ENCODE measurements at regions not wholly inside any gene's neighbourhood (a gene's known extent, or its start where the extent isn't known, plus 50 kb on each side); places are given as distances from the start of the nearest gene placed in this dataset.
"Not testable (repeated sequence)": the region's sequence is repeated elsewhere in the genome, so short reads cannot be mapped to it uniquely, and the experiment has no call there.

DNA sequence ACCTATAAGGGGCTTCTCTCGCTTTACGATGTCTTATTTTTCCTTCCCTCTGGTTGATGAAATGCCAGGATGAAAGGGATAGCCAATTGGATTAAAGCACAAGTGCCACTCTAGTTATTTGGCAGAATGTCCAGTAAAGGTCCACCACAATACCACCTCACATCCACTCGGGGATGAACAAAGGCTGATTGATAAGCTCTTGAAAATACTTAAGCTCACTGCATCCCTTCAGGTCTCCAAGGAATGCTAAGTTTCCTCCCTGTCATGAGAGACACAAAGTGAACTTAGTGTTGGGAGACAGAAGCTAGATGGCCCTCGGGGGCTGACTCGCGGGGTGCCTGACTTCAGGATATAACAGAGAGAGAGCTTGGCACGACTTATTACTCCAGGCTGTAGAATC, 185.9 kb upstream of the ZNF644 start:
- ATAC-seq (ENCODE audit: low read depth); H3K36me3 ChIP-seq (ENCODE audit: low read depth); H3K4me3 ChIP-seq (ENCODE audit: severe bottlenecking); H3K27me3 ChIP-seq (ENCODE audit: insufficient read depth, poor library complexity, severe bottlenecking); H3K27ac ChIP-seq (ENCODE audit: poor library complexity, severe bottlenecking); H3K9me3 ChIP-seq (ENCODE audit: severe bottlenecking); DNase-seq (ENCODE audit: low spot score); H3K4me1 ChIP-seq (ENCODE audit: insufficient read depth, poor library complexity, severe bottlenecking): not testable (repeated sequence)

GRCh38 chr1:91204150-91204549, 182.3 kb upstream of the ZNF644 start:
- not testable (repeated sequence) for ATAC-seq (ENCODE audit: low read depth)

DNA sequence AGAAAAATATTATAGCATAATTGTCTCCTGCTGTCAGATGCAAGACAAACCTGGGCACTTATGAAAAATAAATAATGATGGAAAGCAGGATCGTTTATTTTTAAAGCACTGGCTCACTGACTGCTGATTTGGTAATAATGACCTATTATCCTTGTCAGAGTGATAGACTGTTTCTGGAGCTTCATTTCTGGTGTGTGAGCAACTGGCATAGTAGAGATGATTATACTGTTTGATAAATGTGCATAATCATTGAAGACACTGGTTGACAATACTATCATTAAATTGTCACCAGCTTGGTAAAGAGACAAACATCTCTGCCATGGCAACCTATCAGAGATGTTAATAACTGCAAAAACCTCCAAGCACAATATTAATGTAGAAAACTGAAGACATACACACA, 179.9 kb upstream of the ZNF644 start:
- Histone ChIP-seq H3K36me3 (ENCODE audit: low read depth) (no peaks in the 10 kb centered on the region), H3K27me3 (ENCODE audit: insufficient read depth, poor library complexity, severe bottlenecking) (peaks cover 11% of the 10 kb centered on the region), H3K27ac (ENCODE audit: poor library complexity, severe bottlenecking) (no peak overlapping the region), H3K4me1 (ENCODE audit: insufficient read depth, poor library complexity, severe bottlenecking) (no peaks in the 10 kb centered on the region), H3K9me3 (ENCODE audit: severe bottlenecking) (no peaks in the 10 kb centered on the region), H3K4me3 (ENCODE audit: severe bottlenecking) (no peak overlapping the region)
- no peak for DNase-seq (ENCODE audit: low spot score)
- ATAC-seq (ENCODE audit: low read depth): no peak
- TF ChIP-seq, protein P1, sequence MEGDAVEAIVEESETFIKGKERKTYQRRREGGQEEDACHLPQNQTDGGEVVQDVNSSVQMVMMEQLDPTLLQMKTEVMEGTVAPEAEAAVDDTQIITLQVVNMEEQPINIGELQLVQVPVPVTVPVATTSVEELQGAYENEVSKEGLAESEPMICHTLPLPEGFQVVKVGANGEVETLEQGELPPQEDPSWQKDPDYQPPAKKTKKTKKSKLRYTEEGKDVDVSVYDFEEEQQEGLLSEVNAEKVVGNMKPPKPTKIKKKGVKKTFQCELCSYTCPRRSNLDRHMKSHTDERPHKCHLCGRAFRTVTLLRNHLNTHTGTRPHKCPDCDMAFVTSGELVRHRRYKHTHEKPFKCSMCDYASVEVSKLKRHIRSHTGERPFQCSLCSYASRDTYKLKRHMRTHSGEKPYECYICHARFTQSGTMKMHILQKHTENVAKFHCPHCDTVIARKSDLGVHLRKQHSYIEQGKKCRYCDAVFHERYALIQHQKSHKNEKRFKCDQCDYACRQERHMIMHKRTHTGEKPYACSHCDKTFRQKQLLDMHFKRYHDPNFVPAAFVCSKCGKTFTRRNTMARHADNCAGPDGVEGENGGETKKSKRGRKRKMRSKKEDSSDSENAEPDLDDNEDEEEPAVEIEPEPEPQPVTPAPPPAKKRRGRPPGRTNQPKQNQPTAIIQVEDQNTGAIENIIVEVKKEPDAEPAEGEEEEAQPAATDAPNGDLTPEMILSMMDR (IDR thresholded peaks at IDR 0.05; ENCODE audit: poor library complexity, severe bottlenecking): no peak

More at GRCh38 chr1:91204150-91204549, 182.3 kb upstream of the ZNF644 start:
- not testable (repeated sequence) for H3K9me3 ChIP-seq (ENCODE audit: severe bottlenecking); H3K27ac ChIP-seq (ENCODE audit: poor library complexity, severe bottlenecking); DNase-seq (ENCODE audit: low spot score); H3K4me3 ChIP-seq (ENCODE audit: severe bottlenecking); H3K36me3 ChIP-seq (ENCODE audit: low read depth); H3K4me1 ChIP-seq (ENCODE audit: insufficient read depth, poor library complexity, severe bottlenecking); H3K27me3 ChIP-seq (ENCODE audit: insufficient read depth, poor library complexity, severe bottlenecking)

DNA sequence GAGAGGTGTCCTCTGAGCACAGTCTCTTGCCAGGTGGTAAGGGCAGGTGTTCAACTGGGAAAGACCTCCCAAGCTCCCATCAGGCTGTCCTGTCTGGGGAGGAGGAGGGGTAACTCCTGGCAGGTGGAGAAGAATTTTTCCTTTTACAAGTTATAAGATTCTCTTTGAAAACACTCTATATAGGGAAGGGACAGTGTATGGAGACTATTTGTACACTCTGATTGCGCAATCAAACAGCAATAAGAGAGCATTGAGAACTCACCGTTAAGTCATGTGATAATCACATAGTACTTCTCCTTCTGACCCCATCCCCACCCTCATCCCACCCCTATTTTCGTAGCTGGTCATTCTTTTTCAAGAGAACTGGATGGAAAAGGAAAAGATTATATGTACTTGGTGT, 179.3 kb upstream of the ZNF644 start:
- Histone ChIP-seq H3K27me3 (ENCODE audit: insufficient read depth, poor library complexity, severe bottlenecking) (peaks cover 11% of the 10 kb centered on the region), H3K9me3 (ENCODE audit: severe bottlenecking) (no peaks in the 10 kb centered on the region), H3K36me3 (ENCODE audit: low read depth) (no peaks in the 10 kb centered on the region), H3K4me3 (ENCODE audit: severe bottlenecking) (no peak overlapping the region), H3K27ac (ENCODE audit: poor library complexity, severe bottlenecking) (no peak overlapping the region), H3K4me1 (ENCODE audit: insufficient read depth, poor library complexity, severe bottlenecking) (no peaks in the 10 kb centered on the region)
- ATAC-seq (ENCODE audit: low read depth) (no peak), DNase-seq (ENCODE audit: low spot score) (no peak)
- TF ChIP-seq, protein P1 (IDR thresholded peaks at IDR 0.05; ENCODE audit: poor library complexity, severe bottlenecking): no peak

- Histone ChIP-seq H3K27ac (ENCODE audit: poor library complexity, severe bottlenecking) (no peak overlapping the region), H3K4me1 (ENCODE audit: insufficient read depth, poor library complexity, severe bottlenecking) (no peaks in the 10 kb centered on the region), H3K4me3 (ENCODE audit: severe bottlenecking) (no peak overlapping the region), H3K36me3 (ENCODE audit: low read depth) (no peaks in the 10 kb centered on the region), H3K27me3 (ENCODE audit: insufficient read depth, poor library complexity, severe bottlenecking) (peaks cover 11% of the 10 kb centered on the region), H3K9me3 (ENCODE audit: severe bottlenecking) (no peaks in the 10 kb centered on the region)
- TF ChIP-seq, protein P1 (IDR thresholded peaks at IDR 0.05; ENCODE audit: poor library complexity, severe bottlenecking): no peak
- no peak for ATAC-seq (ENCODE audit: low read depth)
- no peak for DNase-seq (ENCODE audit: low spot score)
Measured at GRCh38 chr1:91200675-91201074, 178.8 kb upstream of the ZNF644 start.

- H3K4me3 ChIP-seq (ENCODE audit: severe bottlenecking): no peak overlapping the region
- H3K9me3 ChIP-seq (ENCODE audit: severe bottlenecking): no peaks in the 10 kb centered on the region
- no peak overlapping the region for H3K27ac ChIP-seq (ENCODE audit: poor library complexity, severe bottlenecking)
- H3K4me1 ChIP-seq (ENCODE audit: insufficient read depth, poor library complexity, severe bottlenecking): no peaks in the 10 kb centered on the region
- no peak for DNase-seq (ENCODE audit: low spot score)
- TF ChIP-seq, protein P1 (IDR thresholded peaks at IDR 0.05; ENCODE audit: poor library complexity, severe bottlenecking): no peak
- no peaks in the 10 kb centered on the region for H3K36me3 ChIP-seq (ENCODE audit: low read depth)
- peaks cover 11% of the 10 kb centered on the region for H3K27me3 ChIP-seq (ENCODE audit: insufficient read depth, poor library complexity, severe bottlenecking)
- ATAC-seq (ENCODE audit: low read depth): no peak
Measured at GRCh38 chr1:91199988-91200387, 178.2 kb upstream of the ZNF644 start.

Data from RWPE2 (cell line).